Panc1 (cell line): ENCODE measurements at regions not wholly inside any gene's neighbourhood (a gene's known extent, or its start where the extent isn't known, plus 50 kb on each side); places are given as distances from the start of the nearest gene placed in this dataset.

Source experiments
- ATAC-seq: fragments of 200-7000 bp; cut with Tn5 transposase; 2 replicates; pipeline ENCODE4 v1.9.1; 2020; ENCODE audit warnings: mild to moderate bottlenecking, moderate library complexity
- BruUV-seq: library from RNA; stranded (reverse); fragments of 400-500 nt; replicated peaks from 2 replicates; lab custom pipeline; 2021; lab: Mats Ljungman, UMichigan
- CTCF ChIA-PET: fragments of 300-600 bp; sonication (Branson Sonifier 250); formaldehyde crosslinking; loops from one replicate; lab custom pipeline; 2022; ENCODE audit warnings: antibody characterized with exemption; lab: Charles Lee
- POLR2A ChIA-PET: fragments of 300-600 bp; sonication (Branson Sonifier 250); formaldehyde crosslinking; loops from one replicate; lab custom pipeline; 2022; ENCODE audit warnings: antibody characterized with exemption; lab: Charles Lee
- DNase-seq: peaks from one replicate; pipeline ENCODE4 v3.0.0-alpha.2; 2010; ENCODE audit warnings: low read depth, low spot score
- H3K27ac ChIP-seq: 2 replicates; pipeline ENCODE4 v1.5.1; 2011; ENCODE audit warnings: mild to moderate bottlenecking, low read length, inconsistent platforms
- H3K27me3 ChIP-seq: fragments of 200-500 bp; sonication (Bioruptor generic); 2 replicates; pipeline ENCODE4 v1.6.0; 2014; ENCODE audit warnings: low read length, inconsistent platforms; ENCODE audit not compliant: control insufficient read depth, insufficient read depth
- H3K36me3 ChIP-seq: fragments of 200-500 bp; sonication (Bioruptor generic); 2 replicates; pipeline ENCODE4 v1.5.1; 2014; ENCODE audit warnings: inconsistent platforms, mild to moderate bottlenecking, low read length, moderate library complexity; ENCODE audit not compliant: control insufficient read depth, insufficient read depth
- H3K4me1 ChIP-seq: 2 replicates; pipeline ENCODE4 v1.5.1; 2011; ENCODE audit warnings: inconsistent platforms, mild to moderate bottlenecking, low read length, moderate library complexity; ENCODE audit not compliant: control insufficient read depth, insufficient read depth
- H3K4me3 ChIP-seq, 2 experiments: 2 replicates each; pipeline ENCODE4 v1.5.1; 2011 to 2012; ENCODE audit warnings: low read depth in 2 of 2, low read length in 2 of 2, mild to moderate bottlenecking in 2 of 2, inconsistent platforms in 1 of 2, moderate library complexity in 1 of 2
- H3K9me3 ChIP-seq: fragments of 200-500 bp; sonication (Bioruptor generic); 2 replicates; pipeline ENCODE4 v1.5.1; 2014; ENCODE audit warnings: low read depth, mild to moderate bottlenecking, inconsistent platforms, low read length, moderate library complexity; ENCODE audit not compliant: control insufficient read depth, insufficient read depth
- CTCF ChIP-seq: fragments of 450-650 bp; IDR thresholded peaks from 2 replicates; pipeline ENCODE4 v1.5.1; 2017; ENCODE audit warnings: mild to moderate bottlenecking
- POLR2AphosphoS5 ChIP-seq: IDR thresholded peaks from 2 replicates; pipeline ENCODE4 v1.6.1; 2012; ENCODE audit warnings: mild to moderate bottlenecking, low read depth, low read length, moderate library complexity
- SIN3A ChIP-seq: IDR thresholded peaks from 2 replicates; pipeline ENCODE4 v1.6.1; 2012; ENCODE audit warnings: low read depth, mild to moderate bottlenecking, low read length, moderate library complexity, borderline replicate concordance; ENCODE audit not compliant: insufficient read depth
- TCF7L2 ChIP-seq: IDR thresholded peaks from 2 replicates; pipeline ENCODE4 v1.6.1; 2011; ENCODE audit warnings: mild to moderate bottlenecking, low read depth, low read length, inconsistent platforms
- in situ Hi-C: cut with HindIII; loops from 2 replicates; pipeline ENCODE4 v1.10.0; 2016; ENCODE audit warnings: low sequenced_read_pairs, low pct_unique_long_range_greater_than_20kb
- intact Hi-C: fragments of 100-400 bp; cut with micrococcal nuclease; formaldehyde crosslinking; loops from one replicate; pipeline ENCODE4 v1.10.0; 2022; ENCODE audit not compliant: unreplicated experiment
- TF ChIP-seq, protein P1 (sequence below), 2 experiments: IDR thresholded peaks; 2 replicates each; pipeline ENCODE4 v1.6.1; 2011 to 2012; ENCODE audit warnings: low read depth in 2 of 2, control low read depth in 1 of 2, low read length in 1 of 2, mild to moderate bottlenecking in 1 of 2, moderate library complexity in 1 of 2; ENCODE audit not compliant: insufficient read depth in 1 of 2

DNA sequence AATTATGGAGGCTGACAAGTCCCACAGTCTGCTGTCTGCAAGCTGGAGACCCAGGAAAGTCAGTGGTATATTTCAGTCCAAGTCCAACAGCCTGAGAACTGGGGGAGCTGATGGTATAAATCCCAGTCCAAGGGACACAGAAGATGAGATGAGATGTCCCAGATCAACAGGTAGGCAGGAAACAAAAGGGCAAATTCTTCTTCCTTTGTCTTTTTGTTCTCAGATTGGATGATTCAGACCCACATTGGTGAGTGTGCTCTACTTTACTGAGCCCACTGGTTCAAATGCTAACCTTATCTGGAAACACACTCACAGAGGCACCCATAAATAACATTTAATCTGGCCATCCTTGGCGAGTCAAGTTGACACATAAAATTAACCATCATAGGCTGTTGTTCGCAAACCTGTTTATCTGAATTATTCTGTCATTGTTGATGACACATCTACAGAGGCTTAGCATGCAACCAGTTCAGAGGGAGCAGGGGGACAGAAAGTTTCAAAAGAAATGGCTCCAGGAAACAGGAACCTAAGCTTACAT is 62.7 kb upstream of the ITGA11 start:
- Histone ChIP-seq H3K9me3 (no peaks in the 10 kb centered on the region), H3K27me3 (peaks cover 23% of the 10 kb centered on the region), H3K36me3 (no peaks in the 10 kb centered on the region), H3K4me1 (no peaks in the 10 kb centered on the region), H3K27ac (no peak overlapping the region), H3K4me3 (no peak overlapping the region)
- ATAC-seq (no peak), DNase-seq (no peak)
- ChIA-PET POLR2A (interaction anchor here (0.6 kb wide), 1 partner anchor 8 kb away, joined by 3 read pairs; no protein-coding TSS in a partner anchor), CTCF (no interaction called here)
- TF ChIP-seq POLR2AphosphoS5: no peak
- no TSS peak for BruUV-seq
- in situ Hi-C loops (no loop called here), intact Hi-C loops (no loop called here)

DNA sequence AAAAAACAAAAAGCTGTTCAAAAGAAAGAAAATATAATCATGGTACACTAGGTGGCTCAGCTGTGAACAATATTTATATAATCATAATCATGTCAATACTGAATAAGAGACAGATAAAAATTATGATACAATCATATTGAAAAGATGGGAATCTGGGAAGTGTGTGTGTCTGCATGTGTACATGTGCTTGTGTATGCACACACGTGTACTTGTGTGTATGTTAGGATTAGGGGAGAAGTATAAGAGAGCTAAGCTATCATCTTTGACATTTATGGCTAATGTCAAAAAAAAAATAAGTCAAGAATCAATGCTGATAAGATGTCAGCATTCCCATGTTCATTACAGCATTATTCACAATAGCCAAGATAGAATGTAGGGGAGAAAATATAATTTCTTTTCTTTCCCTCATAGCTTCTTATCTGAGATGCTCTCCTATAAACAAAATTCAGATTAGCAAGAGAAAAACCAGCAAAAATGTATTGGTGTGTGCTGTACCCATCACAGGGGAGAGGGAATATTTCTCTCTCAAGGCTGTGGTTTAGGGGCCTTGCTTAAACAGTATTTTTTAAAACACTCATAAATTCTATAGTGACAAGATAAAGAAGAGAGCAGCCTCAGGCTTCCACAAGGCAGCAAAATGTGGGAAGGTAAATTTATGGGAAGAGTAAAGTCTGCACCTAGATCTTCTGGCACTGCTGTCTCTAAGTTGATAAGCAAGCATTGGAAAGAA is 63.4 kb upstream of the ITGA11 start:
- BruUV-seq: no TSS peak
- Histone ChIP-seq H3K27me3 (peaks cover 23% of the 10 kb centered on the region), H3K4me1 (no peaks in the 10 kb centered on the region), H3K36me3 (no peaks in the 10 kb centered on the region), H3K4me3 (no peak overlapping the region), H3K9me3 (no peaks in the 10 kb centered on the region), H3K27ac (no peak overlapping the region)
- ChIA-PET POLR2A (interaction anchor here (0.6 kb wide), 1 partner anchor 9 kb away, joined by 3 read pairs; no protein-coding TSS in a partner anchor), CTCF (no interaction called here)
- in situ Hi-C loops (no loop called here), intact Hi-C loops (no loop called here)
- DNase-seq: no peak
- TF ChIP-seq CTCF (no peak), SIN3A (no peak), POLR2AphosphoS5 (no peak), TCF7L2 (no peak)
- TF ChIP-seq, protein P1, sequence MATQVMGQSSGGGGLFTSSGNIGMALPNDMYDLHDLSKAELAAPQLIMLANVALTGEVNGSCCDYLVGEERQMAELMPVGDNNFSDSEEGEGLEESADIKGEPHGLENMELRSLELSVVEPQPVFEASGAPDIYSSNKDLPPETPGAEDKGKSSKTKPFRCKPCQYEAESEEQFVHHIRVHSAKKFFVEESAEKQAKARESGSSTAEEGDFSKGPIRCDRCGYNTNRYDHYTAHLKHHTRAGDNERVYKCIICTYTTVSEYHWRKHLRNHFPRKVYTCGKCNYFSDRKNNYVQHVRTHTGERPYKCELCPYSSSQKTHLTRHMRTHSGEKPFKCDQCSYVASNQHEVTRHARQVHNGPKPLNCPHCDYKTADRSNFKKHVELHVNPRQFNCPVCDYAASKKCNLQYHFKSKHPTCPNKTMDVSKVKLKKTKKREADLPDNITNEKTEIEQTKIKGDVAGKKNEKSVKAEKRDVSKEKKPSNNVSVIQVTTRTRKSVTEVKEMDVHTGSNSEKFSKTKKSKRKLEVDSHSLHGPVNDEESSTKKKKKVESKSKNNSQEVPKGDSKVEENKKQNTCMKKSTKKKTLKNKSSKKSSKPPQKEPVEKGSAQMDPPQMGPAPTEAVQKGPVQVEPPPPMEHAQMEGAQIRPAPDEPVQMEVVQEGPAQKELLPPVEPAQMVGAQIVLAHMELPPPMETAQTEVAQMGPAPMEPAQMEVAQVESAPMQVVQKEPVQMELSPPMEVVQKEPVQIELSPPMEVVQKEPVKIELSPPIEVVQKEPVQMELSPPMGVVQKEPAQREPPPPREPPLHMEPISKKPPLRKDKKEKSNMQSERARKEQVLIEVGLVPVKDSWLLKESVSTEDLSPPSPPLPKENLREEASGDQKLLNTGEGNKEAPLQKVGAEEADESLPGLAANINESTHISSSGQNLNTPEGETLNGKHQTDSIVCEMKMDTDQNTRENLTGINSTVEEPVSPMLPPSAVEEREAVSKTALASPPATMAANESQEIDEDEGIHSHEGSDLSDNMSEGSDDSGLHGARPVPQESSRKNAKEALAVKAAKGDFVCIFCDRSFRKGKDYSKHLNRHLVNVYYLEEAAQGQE (IDR thresholded peaks at IDR 0.05; ENCODE audit: insufficient read depth in 1 of 2, low read depth in 2 of 2, low read length in 1 of 2): no peak
- no peak for ATAC-seq
